ENCODE measurements at regions not wholly inside any gene's neighbourhood (a gene's known extent, or its start where the extent isn't known, plus 50 kb on each side); places are given as distances from the start of the nearest gene placed in this dataset.

- CTCF ChIA-PET = no interaction called here
- Mint-ChIP-seq H3K27ac (no peak overlapping the region), H3K9me3 (no peaks in the 10 kb centered on the region), H3K4me3 (no peak overlapping the region), H3K4me1 (ENCODE audit: low read depth) (no peaks in the 10 kb centered on the region), H3K36me3 (ENCODE audit: low read depth) (no peaks in the 10 kb centered on the region), H3K27me3 (no peaks in the 10 kb centered on the region)
- intact Hi-C loops (cut with DNase I, micrococcal nuclease) = no loop called here
- Histone ChIP-seq H3K9me3 (ENCODE audit: control insufficient read depth in 1 of 2, insufficient read depth in 1 of 2, low read length in 2 of 2) (no peaks in the 10 kb centered on the region), H3K4me3 (ENCODE audit: low read length) (no peak overlapping the region), H3K4me1 (ENCODE audit: insufficient read depth, low read length) (no peaks in the 10 kb centered on the region), H3K27ac (ENCODE audit: low read depth in 1 of 2, low read length in 2 of 2) (no peak overlapping the region), H3K27me3 (ENCODE audit: control insufficient read depth in 1 of 2, insufficient read depth in 2 of 2, low read length in 2 of 2) (no peaks in the 10 kb centered on the region), H3K36me3 (ENCODE audit: insufficient read depth, low read length) (no peaks in the 10 kb centered on the region)
- ATAC-seq (ENCODE audit: poor library complexity) (no peak), DNase-seq (no peak)
- TF ChIP-seq CTCF (IDR thresholded peaks at IDR 0.05) = no peak
- POLR2A ChIA-PET = no interaction called here
Observed at GRCh38 chrX:2568125-2568524, 67.3 kb upstream of the DHRSX start.

- Histone ChIP-seq H3K27me3 (ENCODE audit: control insufficient read depth in 1 of 2, insufficient read depth in 2 of 2, low read length in 2 of 2) (no peaks in the 10 kb centered on the region), H3K4me3 (ENCODE audit: low read length) (no peak overlapping the region), H3K36me3 (ENCODE audit: insufficient read depth, low read length) (no peaks in the 10 kb centered on the region), H3K4me1 (ENCODE audit: insufficient read depth, low read length) (no peaks in the 10 kb centered on the region), H3K9me3 (ENCODE audit: control insufficient read depth in 1 of 2, insufficient read depth in 1 of 2, low read length in 2 of 2) (no peaks in the 10 kb centered on the region), H3K27ac (ENCODE audit: low read depth in 1 of 2, low read length in 2 of 2) (no peak overlapping the region)
- H3K27ac Mint-ChIP-seq = no peak overlapping the region
- no peaks in the 10 kb centered on the region for H3K4me1 Mint-ChIP-seq (ENCODE audit: low read depth)
- no peak for TF ChIP-seq CTCF (IDR thresholded peaks at IDR 0.05)
- H3K27me3 Mint-ChIP-seq = no peaks in the 10 kb centered on the region
- ChIA-PET CTCF (no interaction called here), POLR2A (no interaction called here)
- H3K36me3 Mint-ChIP-seq (ENCODE audit: low read depth) = no peaks in the 10 kb centered on the region
- H3K9me3 Mint-ChIP-seq = no peaks in the 10 kb centered on the region
- ATAC-seq (ENCODE audit: poor library complexity) = no peak
- intact Hi-C loops (cut with DNase I, micrococcal nuclease) = no loop called here
- no peak for DNase-seq
- no peak overlapping the region for H3K4me3 Mint-ChIP-seq
Observed at GRCh38 chrX:2566055-2566454, 65.3 kb upstream of the DHRSX start.

GRCh38 chrX:2561456-2561855 is 60.7 kb upstream of the DHRSX start:
- POLR2A ChIA-PET = no interaction called here

More at GRCh38 chrX:2561456-2561855, 60.7 kb upstream of the DHRSX start:
- Mint-ChIP-seq H3K27me3 (peaks cover 26% of the 10 kb centered on the region), H3K4me3 (no peak overlapping the region), H3K9me3 (no peaks in the 10 kb centered on the region), H3K4me1 (ENCODE audit: low read depth) (no peaks in the 10 kb centered on the region), H3K27ac (no peak overlapping the region), H3K36me3 (ENCODE audit: low read depth) (no peaks in the 10 kb centered on the region)
- Histone ChIP-seq H3K9me3 (ENCODE audit: control insufficient read depth in 1 of 2, insufficient read depth in 1 of 2, low read length in 2 of 2) (no peaks in the 10 kb centered on the region), H3K4me1 (ENCODE audit: insufficient read depth, low read length) (no peaks in the 10 kb centered on the region), H3K36me3 (ENCODE audit: insufficient read depth, low read length) (no peaks in the 10 kb centered on the region), H3K27ac (ENCODE audit: low read depth in 1 of 2, low read length in 2 of 2) (no peak overlapping the region), H3K4me3 (ENCODE audit: low read length) (no peak overlapping the region), H3K27me3 (ENCODE audit: control insufficient read depth in 1 of 2, insufficient read depth in 2 of 2, low read length in 2 of 2) (peaks cover 0 to 3% of the 10 kb centered on the region in 2 experiments)
- CTCF ChIA-PET = no interaction called here
- DNase-seq (no peak), ATAC-seq (ENCODE audit: poor library complexity) (no peak)
- no peak for TF ChIP-seq CTCF (IDR thresholded peaks at IDR 0.05)
- intact Hi-C loops (cut with DNase I, micrococcal nuclease) = no loop called here
